Fibroblast of lung (primary cell): ENCODE measurements at regions not wholly inside any gene's neighbourhood (a gene's known extent, or its start where the extent isn't known, plus 50 kb on each side); places are given as distances from the start of the nearest gene placed in this dataset.

Experiments
- EZH2 ChIP-seq: IDR thresholded peaks from 2 replicates; pipeline ENCODE4 v1.5.1; 2012; ENCODE audit warnings: low read length, control low read depth, mild to moderate bottlenecking; ENCODE audit errors: missing control alignments
- TF ChIP-seq, protein P1 (sequence below), 2 donors: IDR thresholded peaks in 1 of 2; conservative IDR thresholded peaks in 1 of 2; 1 replicate in 1 of 2; 2 replicates in 1 of 2; pipeline ENCODE4 v1.5.1; 2011 to 2012; ENCODE audit warnings: low read length in 2 of 2, control low read depth in 1 of 2, inconsistent platforms in 1 of 2, low read depth in 1 of 2, mild to moderate bottlenecking in 1 of 2

GRCh38 chr1:163589735-163590134, 268.0 kb downstream of the NUF2 start:
- TF ChIP-seq, protein P1, sequence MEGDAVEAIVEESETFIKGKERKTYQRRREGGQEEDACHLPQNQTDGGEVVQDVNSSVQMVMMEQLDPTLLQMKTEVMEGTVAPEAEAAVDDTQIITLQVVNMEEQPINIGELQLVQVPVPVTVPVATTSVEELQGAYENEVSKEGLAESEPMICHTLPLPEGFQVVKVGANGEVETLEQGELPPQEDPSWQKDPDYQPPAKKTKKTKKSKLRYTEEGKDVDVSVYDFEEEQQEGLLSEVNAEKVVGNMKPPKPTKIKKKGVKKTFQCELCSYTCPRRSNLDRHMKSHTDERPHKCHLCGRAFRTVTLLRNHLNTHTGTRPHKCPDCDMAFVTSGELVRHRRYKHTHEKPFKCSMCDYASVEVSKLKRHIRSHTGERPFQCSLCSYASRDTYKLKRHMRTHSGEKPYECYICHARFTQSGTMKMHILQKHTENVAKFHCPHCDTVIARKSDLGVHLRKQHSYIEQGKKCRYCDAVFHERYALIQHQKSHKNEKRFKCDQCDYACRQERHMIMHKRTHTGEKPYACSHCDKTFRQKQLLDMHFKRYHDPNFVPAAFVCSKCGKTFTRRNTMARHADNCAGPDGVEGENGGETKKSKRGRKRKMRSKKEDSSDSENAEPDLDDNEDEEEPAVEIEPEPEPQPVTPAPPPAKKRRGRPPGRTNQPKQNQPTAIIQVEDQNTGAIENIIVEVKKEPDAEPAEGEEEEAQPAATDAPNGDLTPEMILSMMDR (conservative IDR thresholded peaks at IDR 0.05 in 1 of 2, IDR thresholded peaks at IDR 0.05 in 1 of 2; ENCODE audit: low read depth in 1 of 2, low read length in 2 of 2) = no peak
- no peak for TF ChIP-seq EZH2
